OCI-LY7 (cell line): ENCODE measurements at regions not wholly inside any gene's neighbourhood (a gene's known extent, or its start where the extent isn't known, plus 50 kb on each side); places are given as distances from the start of the nearest gene placed in this dataset.

ENCODE experiments used
- BruUV-seq: library from RNA; stranded (reverse); fragments of 400-500 nt; replicated peaks from 2 replicates; lab custom pipeline; 2021; lab: Mats Ljungman, UMichigan
- CTCF ChIA-PET: fragments of 300-600 bp; sonication (Branson Sonifier 250); formaldehyde crosslinking; loops from one replicate; lab custom pipeline; 2022; ENCODE audit warnings: antibody characterized with exemption; ENCODE audit not compliant: unreplicated experiment; lab: Charles Lee
- POLR2A ChIA-PET: fragments of 300-600 bp; sonication (Branson Sonifier 250); formaldehyde crosslinking; loops from one replicate; lab custom pipeline; 2022; ENCODE audit warnings: antibody characterized with exemption; lab: Charles Lee
- DNase-seq: peaks from one replicate; pipeline ENCODE4 v3.0.0-alpha.2; 2015; ENCODE audit warnings: low spot score
- H2AFZ ChIP-seq: fragments of 200-600 bp; sonication (generic), shearing (Covaris generic); 2 replicates; pipeline ENCODE4 v1.6.1; 2014; ENCODE audit warnings: mild to moderate bottlenecking, antibody characterized with exemption, low read length, moderate library complexity
- H3K27ac ChIP-seq: fragments of 200-600 bp; sonication (generic); 2 replicates; pipeline ENCODE4 v1.5.1; 2014; ENCODE audit warnings: mixed run types, low read depth, mild to moderate bottlenecking, moderate library complexity, low read length, inconsistent platforms; ENCODE audit not compliant: poor library complexity, severe bottlenecking
- H3K36me3 ChIP-seq: fragments of 200-600 bp; sonication (generic); 2 replicates; pipeline ENCODE4 v1.6.1; 2014; ENCODE audit warnings: mild to moderate bottlenecking, antibody characterized with exemption, low read length, moderate library complexity, mixed read lengths; ENCODE audit not compliant: insufficient read depth
- H3K4me1 ChIP-seq: fragments of 200-600 bp; sonication (generic); 2 replicates; pipeline ENCODE4 v1.5.1; 2014; ENCODE audit warnings: mild to moderate bottlenecking, low read length; ENCODE audit not compliant: insufficient read depth, poor library complexity, severe bottlenecking
- H3K4me2 ChIP-seq: fragments of 200-600 bp; sonication (generic); 2 replicates; pipeline ENCODE4 v1.6.1; 2014; ENCODE audit warnings: mild to moderate bottlenecking, low read length
- H3K4me3 ChIP-seq: fragments of 200-600 bp; sonication (generic); 2 replicates; pipeline ENCODE4 v1.5.1; 2014; ENCODE audit warnings: mild to moderate bottlenecking, low read depth, low read length; ENCODE audit not compliant: poor library complexity, severe bottlenecking
- H3K79me2 ChIP-seq: fragments of 200-600 bp; sonication (generic); 2 replicates; pipeline ENCODE4 v1.6.1; 2016; ENCODE audit warnings: low read depth, mild to moderate bottlenecking, low read length, moderate library complexity, mixed read lengths; ENCODE audit not compliant: insufficient read depth
- H3K9me2 ChIP-seq: fragments of 200-600 bp; sonication (generic); 2 replicates; pipeline ENCODE4 v1.6.1; 2016; ENCODE audit warnings: mild to moderate bottlenecking, low read length, mixed read lengths; ENCODE audit not compliant: insufficient read depth
- H3K9me3 ChIP-seq: fragments of 200-600 bp; sonication (generic); 2 replicates; pipeline ENCODE4 v1.6.1; 2014; ENCODE audit warnings: mild to moderate bottlenecking, mixed run types, low read length, mixed read lengths
- H4K20me1 ChIP-seq: fragments of 200-600 bp; sonication (generic); 2 replicates; pipeline ENCODE4 v1.6.1; 2014; ENCODE audit warnings: mild to moderate bottlenecking, antibody characterized with exemption, low read length, moderate library complexity, mixed read lengths; ENCODE audit not compliant: insufficient read depth
- CTCF ChIP-seq: fragments of 200-600 bp; sonication (generic); conservative IDR thresholded peaks from 2 replicates; pipeline ENCODE4 v1.5.1; 2014; ENCODE audit warnings: mild to moderate bottlenecking, antibody characterized with exemption, low read length, moderate library complexity, mixed read lengths
- EZH2phosphoT487 ChIP-seq: fragments of 200-600 bp; sonication (generic); IDR thresholded peaks from 2 replicates; pipeline ENCODE4 v1.6.1; 2018; ENCODE audit warnings: low read depth, borderline replicate concordance, mild to moderate bottlenecking, mixed run types, antibody characterized with exemption, low read length, moderate library complexity, mixed read lengths
- intact Hi-C: fragments of 100-400 bp; cut with micrococcal nuclease; formaldehyde crosslinking; loops from one replicate; pipeline ENCODE4 v1.10.0; 2022; ENCODE audit not compliant: unreplicated experiment

- Histone ChIP-seq H3K79me2 (no peaks in the 10 kb centered on the region), H3K4me1 (no peaks in the 10 kb centered on the region), H3K4me2 (no peak overlapping the region), H2AFZ (no peak overlapping the region), H4K20me1 (no peaks in the 10 kb centered on the region), H3K36me3 (no peaks in the 10 kb centered on the region), H3K9me3 (no peaks in the 10 kb centered on the region), H3K27ac (no peak overlapping the region), H3K9me2 (no peaks in the 10 kb centered on the region), H3K4me3 (no peak overlapping the region)
- no peak for DNase-seq
- TF ChIP-seq CTCF (no peak), EZH2phosphoT487 (no peak)
- POLR2A ChIA-PET: interaction anchor here (0.6 kb wide), 1 partner anchor 12 kb away, joined by 4 read pairs; no protein-coding TSS in a partner anchor
- intact Hi-C loops: no loop called here
- CTCF ChIA-PET: no interaction called here
- BruUV-seq: no TSS peak
These were observed 108.2 kb upstream of the MAMLD1 start for GRCh38 chrX:150254909-150255308.

GRCh38 chrX:150255441-150256296 is 107.4 kb upstream of the MAMLD1 start:
- Histone ChIP-seq H3K27ac (no peak overlapping the region), H2AFZ (no peak overlapping the region), H3K4me3 (no peak overlapping the region), H3K4me2 (no peak overlapping the region), H3K4me1 (no peaks in the 10 kb centered on the region), H3K9me3 (no peaks in the 10 kb centered on the region), H3K9me2 (no peaks in the 10 kb centered on the region), H3K79me2 (no peaks in the 10 kb centered on the region), H4K20me1 (no peaks in the 10 kb centered on the region), H3K36me3 (no peaks in the 10 kb centered on the region)
- POLR2A ChIA-PET: no interaction called here
- CTCF ChIA-PET: no interaction called here
- no peak for TF ChIP-seq EZH2phosphoT487
- TF ChIP-seq CTCF: no peak
- intact Hi-C loops: no loop called here
- no TSS peak for BruUV-seq
- no peak for DNase-seq

GRCh38 chrX:150256297-150256650 is 106.8 kb upstream of the MAMLD1 start:
- H4K20me1 ChIP-seq: no peaks in the 10 kb centered on the region
- no peaks in the 10 kb centered on the region for H3K4me1 ChIP-seq
- intact Hi-C loops: no loop called here
- no peaks in the 10 kb centered on the region for H3K9me2 ChIP-seq
- H3K4me2 ChIP-seq: no peak overlapping the region
- no peak overlapping the region for H2AFZ ChIP-seq
- H3K4me3 ChIP-seq: no peak overlapping the region
- no peaks in the 10 kb centered on the region for H3K36me3 ChIP-seq
- H3K79me2 ChIP-seq: no peaks in the 10 kb centered on the region
- CTCF ChIA-PET: no interaction called here
- TF ChIP-seq CTCF: no peak
- POLR2A ChIA-PET: no interaction called here
- H3K27ac ChIP-seq: no peak overlapping the region
- no TSS peak for BruUV-seq
- no peak for DNase-seq
- no peaks in the 10 kb centered on the region for H3K9me3 ChIP-seq
